ENCODE measurements at regions not wholly inside any gene's neighbourhood (a gene's known extent, or its start where the extent isn't known, plus 50 kb on each side); places are given as distances from the start of the nearest gene placed in this dataset.

GRCh38 chr9:71589612-71590011 lies 178.7 kb downstream of the CEMIP2 start:
- no peak for DNase-seq (ENCODE audit: low read depth)

GRCh38 chr9:71587576-71588362 lies 180.5 kb downstream of the CEMIP2 start:
- DNase-seq (ENCODE audit: low read depth): no peak

- DNase-seq (ENCODE audit: low read depth): no peak
Observed at GRCh38 chr9:71583792-71584191, 184.5 kb downstream of the CEMIP2 start.

- no peak for DNase-seq (ENCODE audit: low read depth)
Observed at GRCh38 chr9:71582347-71582746, 186.0 kb downstream of the CEMIP2 start.

- DNase-seq (ENCODE audit: low read depth): no peak
Observed at GRCh38 chr9:71581101-71581500, 187.2 kb downstream of the CEMIP2 start.

GRCh38 chr9:71571186-71571585 lies 197.1 kb downstream of the CEMIP2 start:
- DNase-seq (ENCODE audit: low read depth): no peak

GRCh38 chr9:71567890-71568289 lies 200.4 kb downstream of the CEMIP2 start:
- DNase-seq (ENCODE audit: low read depth): no peak

- no peak for DNase-seq (ENCODE audit: low read depth)
Observed at GRCh38 chr9:71562140-71562539, 206.2 kb downstream of the CEMIP2 start.

- DNase-seq (ENCODE audit: low read depth): no peak
Observed at GRCh38 chr9:71557310-71557709, 211.0 kb downstream of the CEMIP2 start.

- no peak for DNase-seq (ENCODE audit: low read depth)
Observed at GRCh38 chr9:71552480-71552879, 215.8 kb downstream of the CEMIP2 start.

GRCh38 chr9:71549023-71549422 lies 219.3 kb downstream of the CEMIP2 start:
- DNase-seq (ENCODE audit: low read depth): no peak

- no peak for DNase-seq (ENCODE audit: low read depth)
Observed at GRCh38 chr9:71544464-71544863, 223.8 kb downstream of the CEMIP2 start.

GRCh38 chr9:71541436-71541835 lies 226.9 kb downstream of the CEMIP2 start:
- no peak for DNase-seq (ENCODE audit: low read depth)

- DNase-seq (ENCODE audit: low read depth): no peak
Observed at GRCh38 chr9:71524996-71525580, 243.2 kb downstream of the CEMIP2 start.

- no peak for DNase-seq (ENCODE audit: low read depth)
Observed at GRCh38 chr9:71524516-71524915, 243.8 kb downstream of the CEMIP2 start.

- DNase-seq (ENCODE audit: low read depth): no peak
Observed at GRCh38 chr9:71521132-71521531, 247.2 kb downstream of the CEMIP2 start.

- no peak for DNase-seq (ENCODE audit: low read depth)
Observed at GRCh38 chr9:71519098-71519696, 249.1 kb downstream of the CEMIP2 start.

GRCh38 chr9:71518045-71518827 lies 250.1 kb downstream of the CEMIP2 start:
- DNase-seq (ENCODE audit: low read depth): no peak

- DNase-seq (ENCODE audit: low read depth): no peak
Observed at GRCh38 chr9:71515626-71516025, 252.7 kb downstream of the CEMIP2 start.

- DNase-seq (ENCODE audit: low read depth): no peak
Observed at GRCh38 chr9:71515107-71515506, 253.2 kb downstream of the CEMIP2 start.

- DNase-seq (ENCODE audit: low read depth): no peak
Observed at GRCh38 chr9:71514344-71514975, 253.9 kb downstream of the CEMIP2 start.

GRCh38 chr9:71509054-71509453 lies 259.3 kb downstream of the CEMIP2 start:
- no peak for DNase-seq (ENCODE audit: low read depth)

Measured in stimulated activated CD8-positive, alpha-beta memory T cell treated with anti-CD3 and anti-CD28 coated beads, Interleukin-15, amount 100 ng/mL, for 1 hour (primary cell).